Astrocyte of the cerebellum (primary cell): ENCODE measurements at regions not wholly inside any gene's neighbourhood (a gene's known extent, or its start where the extent isn't known, plus 50 kb on each side); places are given as distances from the start of the nearest gene placed in this dataset.

ENCODE experiments used
- DNase-seq: peaks from one replicate; pipeline ENCODE4 v3.0.0-alpha.2; 2011; ENCODE audit warnings: low read depth
- H3K4me3 ChIP-seq: 2 replicates; pipeline ENCODE4 v1.5.1; 2011; ENCODE audit warnings: mild to moderate bottlenecking, low read depth, low read length, moderate library complexity
- CTCF ChIP-seq: IDR thresholded peaks from 2 replicates; pipeline ENCODE4 v1.5.1; 2012; ENCODE audit warnings: low read length, low read depth, moderate library complexity, mild to moderate bottlenecking; ENCODE audit errors: missing control alignments
- in situ Hi-C: cut with HindIII; loops from 2 replicates; pipeline ENCODE4 v1.10.0; 2017; ENCODE audit warnings: low sequenced_read_pairs

- in situ Hi-C loops, result no loop called here
- H3K4me3 ChIP-seq, result no peak overlapping the region
- no peak for DNase-seq
- TF ChIP-seq CTCF, result no peak
Observed at GRCh38 chr10:43759216-43759615, 110.5 kb upstream of the ZNF32 start.

GRCh38 chr10:43756341-43756740 lies 107.7 kb upstream of the ZNF32 start:
- TF ChIP-seq CTCF, result no peak
- H3K4me3 ChIP-seq, result no peak overlapping the region
- no peak for DNase-seq
- in situ Hi-C loops, result no loop called here

GRCh38 chr10:43754569-43755260 lies 106.0 kb upstream of the ZNF32 start:
- in situ Hi-C loops, result no loop called here
- H3K4me3 ChIP-seq, result no peak overlapping the region
- no peak for DNase-seq
- no peak for TF ChIP-seq CTCF

GRCh38 chr10:43753397-43754061 lies 104.8 kb upstream of the ZNF32 start:
- no peak for DNase-seq
- in situ Hi-C loops, result no loop called here
- no peak for TF ChIP-seq CTCF
- H3K4me3 ChIP-seq, result no peak overlapping the region

- H3K4me3 ChIP-seq, result no peak overlapping the region
Observed at GRCh38 chr10:43752682-43753081, 104.0 kb upstream of the ZNF32 start.

GRCh38 chr10:43751646-43752045 lies 103.0 kb upstream of the ZNF32 start:
- in situ Hi-C loops, result no loop called here

More at GRCh38 chr10:43752682-43753081, 104.0 kb upstream of the ZNF32 start:
- no peak for DNase-seq
- in situ Hi-C loops, result no loop called here
- no peak for TF ChIP-seq CTCF

More at GRCh38 chr10:43751646-43752045, 103.0 kb upstream of the ZNF32 start:
- no peak for DNase-seq
- no peak for TF ChIP-seq CTCF
- H3K4me3 ChIP-seq, result no peak overlapping the region
